ENCODE measurements at regions not wholly inside any gene's neighbourhood (a gene's known extent, or its start where the extent isn't known, plus 50 kb on each side); places are given as distances from the start of the nearest gene placed in this dataset.

- TF ChIP-seq, protein P1, sequence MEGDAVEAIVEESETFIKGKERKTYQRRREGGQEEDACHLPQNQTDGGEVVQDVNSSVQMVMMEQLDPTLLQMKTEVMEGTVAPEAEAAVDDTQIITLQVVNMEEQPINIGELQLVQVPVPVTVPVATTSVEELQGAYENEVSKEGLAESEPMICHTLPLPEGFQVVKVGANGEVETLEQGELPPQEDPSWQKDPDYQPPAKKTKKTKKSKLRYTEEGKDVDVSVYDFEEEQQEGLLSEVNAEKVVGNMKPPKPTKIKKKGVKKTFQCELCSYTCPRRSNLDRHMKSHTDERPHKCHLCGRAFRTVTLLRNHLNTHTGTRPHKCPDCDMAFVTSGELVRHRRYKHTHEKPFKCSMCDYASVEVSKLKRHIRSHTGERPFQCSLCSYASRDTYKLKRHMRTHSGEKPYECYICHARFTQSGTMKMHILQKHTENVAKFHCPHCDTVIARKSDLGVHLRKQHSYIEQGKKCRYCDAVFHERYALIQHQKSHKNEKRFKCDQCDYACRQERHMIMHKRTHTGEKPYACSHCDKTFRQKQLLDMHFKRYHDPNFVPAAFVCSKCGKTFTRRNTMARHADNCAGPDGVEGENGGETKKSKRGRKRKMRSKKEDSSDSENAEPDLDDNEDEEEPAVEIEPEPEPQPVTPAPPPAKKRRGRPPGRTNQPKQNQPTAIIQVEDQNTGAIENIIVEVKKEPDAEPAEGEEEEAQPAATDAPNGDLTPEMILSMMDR (tag by site-specific recombination; IDR thresholded peaks at IDR 0.05): no peak
- no peak for TF ChIP-seq HOXA7 (CRISPR knock-in tag; IDR thresholded peaks at IDR 0.05; ENCODE audit: borderline replicate concordance)
- TF ChIP-seq, protein P2, sequence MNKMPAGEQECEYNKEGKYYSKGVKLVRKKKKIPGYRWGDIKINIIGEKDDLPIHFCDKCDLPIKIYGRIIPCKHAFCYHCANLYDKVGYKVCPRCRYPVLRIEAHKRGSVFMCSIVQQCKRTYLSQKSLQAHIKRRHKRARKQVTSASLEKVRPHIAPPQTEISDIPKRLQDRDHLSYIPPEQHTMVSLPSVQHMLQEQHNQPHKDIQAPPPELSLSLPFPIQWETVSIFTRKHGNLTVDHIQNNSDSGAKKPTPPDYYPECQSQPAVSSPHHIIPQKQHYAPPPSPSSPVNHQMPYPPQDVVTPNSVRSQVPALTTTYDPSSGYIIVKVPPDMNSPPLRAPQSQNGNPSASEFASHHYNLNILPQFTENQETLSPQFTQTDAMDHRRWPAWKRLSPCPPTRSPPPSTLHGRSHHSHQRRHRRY (tag by site-specific recombination; IDR thresholded peaks at IDR 0.05): no peak
- no peak for TF ChIP-seq ZNF311 (tag by site-specific recombination; IDR thresholded peaks at IDR 0.05; ENCODE audit: borderline replicate concordance)
- TF ChIP-seq, protein P3, sequence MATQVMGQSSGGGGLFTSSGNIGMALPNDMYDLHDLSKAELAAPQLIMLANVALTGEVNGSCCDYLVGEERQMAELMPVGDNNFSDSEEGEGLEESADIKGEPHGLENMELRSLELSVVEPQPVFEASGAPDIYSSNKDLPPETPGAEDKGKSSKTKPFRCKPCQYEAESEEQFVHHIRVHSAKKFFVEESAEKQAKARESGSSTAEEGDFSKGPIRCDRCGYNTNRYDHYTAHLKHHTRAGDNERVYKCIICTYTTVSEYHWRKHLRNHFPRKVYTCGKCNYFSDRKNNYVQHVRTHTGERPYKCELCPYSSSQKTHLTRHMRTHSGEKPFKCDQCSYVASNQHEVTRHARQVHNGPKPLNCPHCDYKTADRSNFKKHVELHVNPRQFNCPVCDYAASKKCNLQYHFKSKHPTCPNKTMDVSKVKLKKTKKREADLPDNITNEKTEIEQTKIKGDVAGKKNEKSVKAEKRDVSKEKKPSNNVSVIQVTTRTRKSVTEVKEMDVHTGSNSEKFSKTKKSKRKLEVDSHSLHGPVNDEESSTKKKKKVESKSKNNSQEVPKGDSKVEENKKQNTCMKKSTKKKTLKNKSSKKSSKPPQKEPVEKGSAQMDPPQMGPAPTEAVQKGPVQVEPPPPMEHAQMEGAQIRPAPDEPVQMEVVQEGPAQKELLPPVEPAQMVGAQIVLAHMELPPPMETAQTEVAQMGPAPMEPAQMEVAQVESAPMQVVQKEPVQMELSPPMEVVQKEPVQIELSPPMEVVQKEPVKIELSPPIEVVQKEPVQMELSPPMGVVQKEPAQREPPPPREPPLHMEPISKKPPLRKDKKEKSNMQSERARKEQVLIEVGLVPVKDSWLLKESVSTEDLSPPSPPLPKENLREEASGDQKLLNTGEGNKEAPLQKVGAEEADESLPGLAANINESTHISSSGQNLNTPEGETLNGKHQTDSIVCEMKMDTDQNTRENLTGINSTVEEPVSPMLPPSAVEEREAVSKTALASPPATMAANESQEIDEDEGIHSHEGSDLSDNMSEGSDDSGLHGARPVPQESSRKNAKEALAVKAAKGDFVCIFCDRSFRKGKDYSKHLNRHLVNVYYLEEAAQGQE (tag by site-specific recombination; IDR thresholded peaks at IDR 0.05): no peak
- no peak for TF ChIP-seq ZBTB21 (tag by site-specific recombination; IDR thresholded peaks at IDR 0.05)
- TF ChIP-seq ZNF664 (tag by site-specific recombination; IDR thresholded peaks at IDR 0.05): no peak
- TF ChIP-seq ZNF629 (tag by site-specific recombination; IDR thresholded peaks at IDR 0.05): no peak
- no peak for TF ChIP-seq ZNF274 (IDR thresholded peaks at IDR 0.05; ENCODE audit: low read length)
- no peak for TF ChIP-seq ZNF274 (tag by site-specific recombination; IDR thresholded peaks at IDR 0.05; ENCODE audit: borderline replicate concordance)
- TF ChIP-seq ZNF10 (tag by site-specific recombination; IDR thresholded peaks at IDR 0.05): no peak
- no peak for TF ChIP-seq ZNF830 (tag by site-specific recombination; IDR thresholded peaks at IDR 0.05; ENCODE audit: low read depth)
- TF ChIP-seq ZNF747 (tag by site-specific recombination; IDR thresholded peaks at IDR 0.05): no peak
- no peak for TF ChIP-seq ZNF175 (tag by site-specific recombination; IDR thresholded peaks at IDR 0.05)
Measured at GRCh38 chr11:27217948-27218420, 145.0 kb downstream of the CCDC34 start.
